Parathyroid adenoma (tissue), 2 donors: ENCODE measurements at regions not wholly inside any gene's neighbourhood (a gene's known extent, or its start where the extent isn't known, plus 50 kb on each side); places are given as distances from the start of the nearest gene placed in this dataset.

Experiments used
- H2AFZ ChIP-seq: fragments of 300-600 bp; sonication (generic); one replicate; pipeline ENCODE4 v1.7.0; 2017; ENCODE audit warnings: antibody characterized with exemption, mild to moderate bottlenecking
- H3K27ac ChIP-seq: fragments of 300-600 bp; sonication (generic); one replicate; pipeline ENCODE4 v1.7.0; 2017
- H3K27me3 ChIP-seq: fragments of 300-600 bp; sonication (generic); one replicate; pipeline ENCODE4 v1.7.0; 2017; ENCODE audit warnings: low read length; ENCODE audit not compliant: control insufficient read depth, insufficient read depth
- H3K36me3 ChIP-seq: fragments of 300-600 bp; sonication (generic); one replicate; pipeline ENCODE4 v1.7.0; 2017; ENCODE audit warnings: low read length; ENCODE audit not compliant: control insufficient read depth, insufficient read depth
- H3K4me1 ChIP-seq: fragments of 300-600 bp; sonication (generic); one replicate; pipeline ENCODE4 v1.7.0; 2017; ENCODE audit warnings: control low read depth
- H3K4me2 ChIP-seq: fragments of 300-600 bp; sonication (generic); one replicate; pipeline ENCODE4 v1.7.0; 2017; ENCODE audit warnings: low read length
- H3K4me3 ChIP-seq: fragments of 300-600 bp; sonication (generic); one replicate; pipeline ENCODE4 v1.7.0; 2017; ENCODE audit warnings: low read depth, low read length
- H3K79me2 ChIP-seq: fragments of 300-600 bp; sonication (generic); one replicate; pipeline ENCODE4 v1.7.0; 2017; ENCODE audit warnings: control low read depth
- H3K9ac ChIP-seq: fragments of 300-600 bp; sonication (generic); one replicate; pipeline ENCODE4 v1.7.0; 2017; ENCODE audit warnings: mild to moderate bottlenecking
- H3K9me3 ChIP-seq: fragments of 300-600 bp; sonication (generic); one replicate; pipeline ENCODE4 v1.7.0; 2017; ENCODE audit warnings: low read length; ENCODE audit not compliant: control insufficient read depth
- CTCF ChIP-seq: fragments of 300-600 bp; sonication (generic); IDR thresholded peaks from one replicate; pipeline ENCODE4 v1.7.0; 2017; ENCODE audit warnings: antibody characterized with exemption, mild to moderate bottlenecking
- donor health status: primary hyperparathyroidism.

GRCh38 chr9:89745601-89746376 lies 141.0 kb downstream of the GADD45G start:
- Histone ChIP-seq H3K27me3 (no peaks in the 10 kb centered on the region), H3K9me3 (no peaks in the 10 kb centered on the region), H3K27ac (no peak overlapping the region), H3K4me2 (no peak overlapping the region), H3K9ac (no peak overlapping the region), H2AFZ (no peak overlapping the region), H3K4me1 (peaks cover 10% of the 10 kb centered on the region), H3K36me3 (no peaks in the 10 kb centered on the region), H3K79me2 (no peaks in the 10 kb centered on the region), H3K4me3 (no peak overlapping the region)
- TF ChIP-seq CTCF: no peak

- H3K4me2 ChIP-seq: peak overlapping the region; percentile 31
- no peak overlapping the region for H2AFZ ChIP-seq
- no peaks in the 10 kb centered on the region for H3K36me3 ChIP-seq
- peaks cover 15% of the 10 kb centered on the region for H3K4me1 ChIP-seq
- no peaks in the 10 kb centered on the region for H3K9me3 ChIP-seq
- H3K79me2 ChIP-seq: no peaks in the 10 kb centered on the region
- H3K4me3 ChIP-seq: no peak overlapping the region
- no peak for TF ChIP-seq CTCF
- H3K9ac ChIP-seq: no peak overlapping the region
- H3K27me3 ChIP-seq: no peaks in the 10 kb centered on the region
- no peak overlapping the region for H3K27ac ChIP-seq
Observed at GRCh38 chr9:89746385-89747116, 141.7 kb downstream of the GADD45G start.

- TF ChIP-seq CTCF: no peak
- H3K36me3 ChIP-seq: no peaks in the 10 kb centered on the region
- H3K27ac ChIP-seq: no peak overlapping the region
- peaks cover 15% of the 10 kb centered on the region for H3K4me1 ChIP-seq
- no peaks in the 10 kb centered on the region for H3K27me3 ChIP-seq
- no peak overlapping the region for H3K4me3 ChIP-seq
- peak overlapping the region; percentile 51 for H3K4me2 ChIP-seq
- no peaks in the 10 kb centered on the region for H3K9me3 ChIP-seq
- no peaks in the 10 kb centered on the region for H3K79me2 ChIP-seq
- no peak overlapping the region for H3K9ac ChIP-seq
- H2AFZ ChIP-seq: peak overlapping the region; percentile 34
Observed at GRCh38 chr9:89747596-89747995, 142.8 kb downstream of the GADD45G start.

GRCh38 chr9:89748021-89748670 lies 143.3 kb downstream of the GADD45G start:
- H3K36me3 ChIP-seq: no peaks in the 10 kb centered on the region
- H3K9ac ChIP-seq: no peak overlapping the region
- no peak for TF ChIP-seq CTCF
- H3K9me3 ChIP-seq: no peaks in the 10 kb centered on the region
- peak overlapping the region; percentile 51 for H3K4me2 ChIP-seq
- H3K27me3 ChIP-seq: no peaks in the 10 kb centered on the region
- no peak overlapping the region for H3K27ac ChIP-seq
- H2AFZ ChIP-seq: peak overlapping the region; percentile 34
- H3K79me2 ChIP-seq: no peaks in the 10 kb centered on the region
- peaks cover 15% of the 10 kb centered on the region for H3K4me1 ChIP-seq
- no peak overlapping the region for H3K4me3 ChIP-seq
